ENCODE measurements at regions not wholly inside any gene's neighbourhood (a gene's known extent, or its start where the extent isn't known, plus 50 kb on each side); places are given as distances from the start of the nearest gene placed in this dataset.
"Not testable (repeated sequence)": the region's sequence is repeated elsewhere in the genome, so short reads cannot be mapped to it uniquely, and the experiment has no call there.

GRCh38 chr2:180829836-180830235, 150.6 kb upstream of the UBE2E3 start:
- DNase-seq (ENCODE audit: low spot score): no peak

GRCh38 chr2:180829261-180829660, 151.1 kb upstream of the UBE2E3 start:
- DNase-seq (ENCODE audit: low spot score): no peak

GRCh38 chr2:180828756-180829155, 151.6 kb upstream of the UBE2E3 start:
- no peak for DNase-seq (ENCODE audit: low spot score)

GRCh38 chr2:180823546-180824141, 156.8 kb upstream of the UBE2E3 start:
- DNase-seq (ENCODE audit: low spot score): no peak

GRCh38 chr2:180819106-180819505, 161.3 kb upstream of the UBE2E3 start:
- DNase-seq (ENCODE audit: low spot score): no peak

GRCh38 chr2:180818700-180819099, 161.7 kb upstream of the UBE2E3 start:
- DNase-seq (ENCODE audit: low spot score): not testable (repeated sequence)

GRCh38 chr2:180799141-180799540, 181.3 kb upstream of the UBE2E3 start:
- DNase-seq (ENCODE audit: low spot score): no peak

- DNase-seq (ENCODE audit: low spot score): no peak
These were observed 189.5 kb upstream of the UBE2E3 start for GRCh38 chr2:180790891-180791290.

- DNase-seq (ENCODE audit: low spot score): no peak
These were observed 193.1 kb upstream of the UBE2E3 start for GRCh38 chr2:180787330-180787729.

GRCh38 chr2:180781276-180781675, 199.1 kb upstream of the UBE2E3 start:
- no peak for DNase-seq (ENCODE audit: low spot score)

GRCh38 chr2:180778291-180778690, 202.1 kb upstream of the UBE2E3 start:
- no peak for DNase-seq (ENCODE audit: low spot score)

GRCh38 chr2:180776921-180777320, 203.5 kb upstream of the UBE2E3 start:
- DNase-seq (ENCODE audit: low spot score): no peak

GRCh38 chr2:180775711-180776110, 204.7 kb upstream of the UBE2E3 start:
- no peak for DNase-seq (ENCODE audit: low spot score)

GRCh38 chr2:180765316-180765715, 215.1 kb upstream of the UBE2E3 start:
- DNase-seq (ENCODE audit: low spot score): not testable (repeated sequence)

- DNase-seq (ENCODE audit: low spot score): no peak
These were observed 217.0 kb upstream of the UBE2E3 start for GRCh38 chr2:180763263-180763989.

GRCh38 chr2:180761224-180761623, 219.2 kb upstream of the UBE2E3 start:
- peak; percentile 24 for DNase-seq (ENCODE audit: low spot score)

- DNase-seq (ENCODE audit: low spot score): no peak
These were observed 220.8 kb upstream of the UBE2E3 start for GRCh38 chr2:180759631-180760030.

- DNase-seq (ENCODE audit: low spot score): peak; percentile 36
These were observed 226.3 kb upstream of the UBE2E3 start for GRCh38 chr2:180753809-180754761.

GRCh38 chr2:180751306-180751920, 229.0 kb upstream of the UBE2E3 start:
- no peak for DNase-seq (ENCODE audit: low spot score)

- no peak for DNase-seq (ENCODE audit: low spot score)
These were observed 232.7 kb upstream of the UBE2E3 start for GRCh38 chr2:180747728-180748127.

- DNase-seq (ENCODE audit: low spot score): no peak
These were observed 237.0 kb upstream of the UBE2E3 start for GRCh38 chr2:180743401-180743800.

GRCh38 chr2:180742801-180743200, 237.6 kb upstream of the UBE2E3 start:
- DNase-seq (ENCODE audit: low spot score): peak; percentile 40
